Vagina (tissue), 2 donors: ENCODE measurements at regions not wholly inside any gene's neighbourhood (a gene's known extent, or its start where the extent isn't known, plus 50 kb on each side); places are given as distances from the start of the nearest gene placed in this dataset.

Experiments
- DNase-seq, 2 donors: peaks; one replicate each; pipeline ENCODE4 v3.0.0-alpha.2; 2017; ENCODE audit errors: extremely low spot score in 2 of 2
- H3K27ac ChIP-seq: fragments of 200-600 bp; sonication (generic); one replicate; pipeline ENCODE4 v1.5.1; 2019
- H3K27me3 ChIP-seq: fragments of 200-600 bp; sonication (generic); one replicate; pipeline ENCODE4 v1.5.1; 2019
- H3K36me3 ChIP-seq, 2 donors: fragments of 200-600 bp; sonication (generic); one replicate each; pipeline ENCODE4 v1.5.1; 2017 to 2019
- H3K4me1 ChIP-seq: fragments of 200-600 bp; sonication (generic); one replicate; pipeline ENCODE4 v1.5.1; 2019
- H3K4me3 ChIP-seq, 2 donors: fragments of 200-600 bp; sonication (generic); 1 replicate in 1 of 2; 2 replicates in 1 of 2; pipeline ENCODE4 v1.5.1; 2016 to 2019
- H3K9me3 ChIP-seq: fragments of 200-600 bp; sonication (generic); one replicate; pipeline ENCODE4 v1.5.1; 2019
- POLR2A ChIP-seq, 2 donors: fragments of 450-650 bp; IDR thresholded peaks; one replicate each; pipeline ENCODE4 v1.6.1; 2017; ENCODE audit warnings: antibody characterized with exemption in 2 of 2, mild to moderate bottlenecking in 2 of 2, moderate library complexity in 2 of 2
- POLR2AphosphoS5 ChIP-seq, 2 donors: sonication (generic); formaldehyde crosslinking; IDR thresholded peaks; one replicate each; pipeline ENCODE4 v1.9.0; 2017; ENCODE audit warnings: antibody characterized with exemption in 2 of 2, mild to moderate bottlenecking in 2 of 2, low read depth in 1 of 2; ENCODE audit not compliant: insufficient read depth in 1 of 2
- intact Hi-C: fragments of 100-400 bp; cut with DNase I; formaldehyde crosslinking; loops from one replicate; pipeline ENCODE4 v1.15.1; 2023
- TF ChIP-seq, protein P1 (sequence below), 3 experiments: fragments of 450-650 bp in 2 of 3; fragments of 200-600 bp in 1 of 3; sonication (generic) in 1 of 3; IDR thresholded peaks; one replicate each; pipeline ENCODE4 v1.5.1; 2017 to 2019; ENCODE audit warnings: antibody characterized with exemption in 3 of 3, mild to moderate bottlenecking in 2 of 3, moderate library complexity in 2 of 3

DNA sequence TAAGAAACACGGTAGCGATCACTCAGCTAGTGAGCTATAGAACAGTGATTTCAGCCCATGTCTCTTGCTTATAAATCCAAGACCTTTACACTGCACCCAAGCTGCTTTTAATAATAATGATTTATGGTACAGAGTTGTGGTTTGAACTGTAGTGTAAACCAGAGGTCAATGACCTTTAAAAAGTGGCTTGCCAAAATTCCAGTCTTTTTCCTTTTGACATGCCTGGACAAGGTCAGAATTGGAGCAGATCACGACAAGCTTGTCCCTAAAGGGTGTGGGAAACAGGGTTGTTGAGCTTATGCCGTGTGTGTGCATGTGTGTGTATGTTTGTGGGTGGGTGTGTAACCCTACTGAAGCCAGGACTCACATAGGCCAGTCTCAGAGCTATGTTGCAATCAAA is 225.3 kb upstream of the CLINT1 start:
- no peaks in the 10 kb centered on the region for H3K9me3 ChIP-seq
- no peaks in the 10 kb centered on the region for H3K36me3 ChIP-seq
- H3K4me3 ChIP-seq = no peak overlapping the region
- H3K4me1 ChIP-seq = peaks cover 17% of the 10 kb centered on the region
- TF ChIP-seq, protein P1, sequence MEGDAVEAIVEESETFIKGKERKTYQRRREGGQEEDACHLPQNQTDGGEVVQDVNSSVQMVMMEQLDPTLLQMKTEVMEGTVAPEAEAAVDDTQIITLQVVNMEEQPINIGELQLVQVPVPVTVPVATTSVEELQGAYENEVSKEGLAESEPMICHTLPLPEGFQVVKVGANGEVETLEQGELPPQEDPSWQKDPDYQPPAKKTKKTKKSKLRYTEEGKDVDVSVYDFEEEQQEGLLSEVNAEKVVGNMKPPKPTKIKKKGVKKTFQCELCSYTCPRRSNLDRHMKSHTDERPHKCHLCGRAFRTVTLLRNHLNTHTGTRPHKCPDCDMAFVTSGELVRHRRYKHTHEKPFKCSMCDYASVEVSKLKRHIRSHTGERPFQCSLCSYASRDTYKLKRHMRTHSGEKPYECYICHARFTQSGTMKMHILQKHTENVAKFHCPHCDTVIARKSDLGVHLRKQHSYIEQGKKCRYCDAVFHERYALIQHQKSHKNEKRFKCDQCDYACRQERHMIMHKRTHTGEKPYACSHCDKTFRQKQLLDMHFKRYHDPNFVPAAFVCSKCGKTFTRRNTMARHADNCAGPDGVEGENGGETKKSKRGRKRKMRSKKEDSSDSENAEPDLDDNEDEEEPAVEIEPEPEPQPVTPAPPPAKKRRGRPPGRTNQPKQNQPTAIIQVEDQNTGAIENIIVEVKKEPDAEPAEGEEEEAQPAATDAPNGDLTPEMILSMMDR (IDR thresholded peaks at IDR 0.05) = no peak
- TF ChIP-seq POLR2A (IDR thresholded peaks at IDR 0.05) = no peak
- no peak for TF ChIP-seq POLR2AphosphoS5 (IDR thresholded peaks at IDR 0.05; ENCODE audit: insufficient read depth in 1 of 2, low read depth in 1 of 2)
- no peak overlapping the region for H3K27ac ChIP-seq
- no peak for DNase-seq
- H3K27me3 ChIP-seq = no peaks in the 10 kb centered on the region
- intact Hi-C loops = loop anchor here (10.0 kb wide), 1 partner anchor 61 kb away; no protein-coding TSS in a partner anchor

DNA sequence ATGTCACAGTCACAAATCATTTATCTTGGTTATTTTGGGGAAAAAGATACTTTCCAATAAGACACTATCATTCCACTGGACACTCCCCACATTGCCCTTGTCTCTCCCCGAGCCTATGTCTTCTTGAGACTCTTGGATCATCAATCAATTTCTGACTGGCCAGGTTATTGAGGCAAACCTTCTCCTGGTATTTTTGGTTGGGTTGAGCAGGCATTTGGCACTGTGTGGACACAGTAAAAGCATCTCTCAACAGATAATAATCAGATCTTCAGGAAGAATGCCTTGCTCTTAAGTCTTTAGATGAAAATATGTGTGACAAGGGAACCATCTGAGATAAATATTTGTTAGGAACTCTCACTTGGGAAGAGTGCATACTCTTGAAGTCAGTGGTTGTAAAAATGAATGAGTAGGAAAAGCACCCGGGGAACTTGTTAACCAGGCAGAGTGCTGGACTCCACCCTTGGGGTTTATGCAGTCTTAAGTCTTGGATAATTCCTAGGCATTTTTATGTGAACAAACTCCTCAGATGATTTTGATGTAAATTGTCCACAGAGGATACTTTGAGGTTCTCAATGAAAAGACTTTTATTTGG is 223.8 kb upstream of the CLINT1 start:
- H3K27ac ChIP-seq = no peak overlapping the region
- DNase-seq = no peak

DNA sequence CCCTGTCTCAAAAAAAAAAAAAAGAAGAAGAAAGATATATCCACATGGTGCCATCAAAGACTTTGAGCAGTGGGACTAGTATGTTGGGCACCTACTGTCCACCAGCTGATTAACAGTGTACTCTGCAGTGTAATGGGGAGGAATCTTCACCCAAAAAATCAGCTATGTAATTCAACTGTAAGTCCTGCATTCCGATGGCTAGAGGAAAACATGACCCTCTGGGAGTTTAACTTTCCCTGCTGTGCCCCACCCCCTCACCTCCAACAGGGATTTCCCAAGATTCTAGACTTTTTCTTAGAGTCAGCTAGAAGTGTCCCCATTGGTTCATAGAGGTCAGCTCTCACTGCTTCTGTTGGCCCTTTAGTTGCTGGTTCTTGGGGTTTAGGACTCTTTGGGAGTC is 221.2 kb upstream of the CLINT1 start:
- H3K9me3 ChIP-seq = no peaks in the 10 kb centered on the region
- intact Hi-C loops = loop anchor here (10.0 kb wide), 1 partner anchor 65 kb away; no protein-coding TSS in a partner anchor

More for the DNA sequence above, 223.8 kb upstream of the CLINT1 start:
- no peaks in the 10 kb centered on the region for H3K27me3 ChIP-seq
- H3K4me1 ChIP-seq = peaks cover 17% of the 10 kb centered on the region
- no peaks in the 10 kb centered on the region for H3K36me3 ChIP-seq
- no peaks in the 10 kb centered on the region for H3K9me3 ChIP-seq
- intact Hi-C loops = loop anchor here (10.0 kb wide), 1 partner anchor 62 kb away; no protein-coding TSS in a partner anchor
- H3K4me3 ChIP-seq = no peak overlapping the region
- TF ChIP-seq POLR2A (IDR thresholded peaks at IDR 0.05) (no peak), POLR2AphosphoS5 (IDR thresholded peaks at IDR 0.05; ENCODE audit: insufficient read depth in 1 of 2, low read depth in 1 of 2) (no peak)
- TF ChIP-seq, protein P1 (IDR thresholded peaks at IDR 0.05) = no peak

DNA sequence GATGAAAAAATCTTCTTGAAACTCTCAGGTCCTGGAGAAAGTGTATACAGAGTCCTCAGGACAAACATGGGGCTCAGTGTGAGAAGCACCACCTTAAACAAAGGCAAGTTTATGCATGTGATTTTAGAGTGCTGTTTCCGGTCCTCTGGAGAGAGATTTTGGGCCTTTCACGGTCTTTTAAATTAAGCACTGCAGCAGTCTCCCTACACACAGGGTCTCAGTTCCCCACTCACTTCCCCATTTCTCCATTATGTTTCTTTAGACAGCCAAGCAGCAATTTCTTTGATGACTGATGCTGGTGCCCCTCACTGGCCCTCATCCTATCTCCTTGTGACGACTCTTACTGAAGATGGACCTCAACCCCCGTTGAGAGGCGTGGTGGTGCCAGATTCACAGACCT is 220.2 kb upstream of the CLINT1 start:
- Histone ChIP-seq H3K4me1 (peaks cover 12% of the 10 kb centered on the region), H3K27me3 (no peaks in the 10 kb centered on the region), H3K36me3 (no peaks in the 10 kb centered on the region), H3K27ac (no peak overlapping the region), H3K4me3 (no peak overlapping the region), H3K9me3 (no peaks in the 10 kb centered on the region)
- no peak for DNase-seq
- TF ChIP-seq POLR2A (IDR thresholded peaks at IDR 0.05) = no peak
- TF ChIP-seq, protein P1 (IDR thresholded peaks at IDR 0.05) = no peak
- no peak for TF ChIP-seq POLR2AphosphoS5 (IDR thresholded peaks at IDR 0.05; ENCODE audit: insufficient read depth in 1 of 2, low read depth in 1 of 2)
- intact Hi-C loops = loop anchor here (10.0 kb wide), 2 partner anchors 1026 to 1056 kb away; no protein-coding TSS in a partner anchor

More for the DNA sequence above, 221.2 kb upstream of the CLINT1 start:
- H3K4me1 ChIP-seq = peaks cover 15% of the 10 kb centered on the region
- no peak for DNase-seq
- H3K27ac ChIP-seq = no peak overlapping the region
- H3K36me3 ChIP-seq = no peaks in the 10 kb centered on the region
- no peak overlapping the region for H3K4me3 ChIP-seq
- TF ChIP-seq POLR2AphosphoS5 (IDR thresholded peaks at IDR 0.05; ENCODE audit: insufficient read depth in 1 of 2, low read depth in 1 of 2) = no peak
- TF ChIP-seq POLR2A (IDR thresholded peaks at IDR 0.05) = no peak
- TF ChIP-seq, protein P1 (IDR thresholded peaks at IDR 0.05) = no peak
- H3K27me3 ChIP-seq = no peaks in the 10 kb centered on the region
